GM23248 (cell line): ENCODE measurements at regions not wholly inside any gene's neighbourhood (a gene's known extent, or its start where the extent isn't known, plus 50 kb on each side); places are given as distances from the start of the nearest gene placed in this dataset.

Experiments used
- DNase-seq: peaks from one replicate; pipeline ENCODE4 v3.0.0-alpha.2; 2015
- H2AFZ ChIP-seq: fragments of 200-600 bp; sonication (generic); 2 replicates; pipeline ENCODE4 v1.6.1; 2016; ENCODE audit warnings: antibody characterized with exemption
- H3F3A ChIP-seq: fragments of 200-600 bp; sonication (generic); 2 replicates; pipeline ENCODE4 v1.6.1; 2016; ENCODE audit warnings: mild to moderate bottlenecking, antibody characterized with exemption, mixed run types; ENCODE audit not compliant: insufficient read depth
- H3K27ac ChIP-seq: fragments of 200-600 bp; sonication (generic); 2 replicates; pipeline ENCODE4 v1.5.1; 2016; ENCODE audit warnings: mild to moderate bottlenecking
- H3K27me3 ChIP-seq: fragments of 200-600 bp; sonication (generic); replicated peaks from 2 replicates; pipeline ENCODE4 v1.6.1; 2016; ENCODE audit warnings: mild to moderate bottlenecking; ENCODE audit not compliant: insufficient read depth
- H3K36me3 ChIP-seq: fragments of 200-600 bp; sonication (generic); 2 replicates; pipeline ENCODE4 v1.6.1; 2016; ENCODE audit warnings: low read depth, mild to moderate bottlenecking
- H3K4me1 ChIP-seq: fragments of 200-600 bp; sonication (generic); 2 replicates; pipeline ENCODE4 v1.6.1; 2016; ENCODE audit warnings: mild to moderate bottlenecking; ENCODE audit not compliant: insufficient read depth
- H3K4me2 ChIP-seq: fragments of 200-600 bp; sonication (generic); one replicate; pipeline ENCODE4 v1.6.1; 2016; ENCODE audit warnings: mild to moderate bottlenecking; ENCODE audit not compliant: unreplicated experiment
- H3K4me3 ChIP-seq: fragments of 200-600 bp; sonication (generic); 2 replicates; pipeline ENCODE4 v1.5.1; 2016; ENCODE audit warnings: mild to moderate bottlenecking
- H3K79me2 ChIP-seq: fragments of 200-600 bp; sonication (generic); 2 replicates; pipeline ENCODE4 v1.6.1; 2016; ENCODE audit warnings: mild to moderate bottlenecking; ENCODE audit not compliant: insufficient read depth
- H3K9ac ChIP-seq: fragments of 200-600 bp; sonication (generic); 2 replicates; pipeline ENCODE4 v1.6.1; 2016; ENCODE audit warnings: mild to moderate bottlenecking
- H3K9me2 ChIP-seq: fragments of 200-600 bp; sonication (generic); 2 replicates; pipeline ENCODE4 v1.6.1; 2016; ENCODE audit warnings: mixed run types, mild to moderate bottlenecking, moderate library complexity; ENCODE audit not compliant: insufficient read depth
- H3K9me3 ChIP-seq: fragments of 200-600 bp; sonication (generic); one replicate; pipeline ENCODE4 v1.6.1; 2017; ENCODE audit warnings: low read depth
- H4K20me1 ChIP-seq: fragments of 200-600 bp; sonication (generic); 2 replicates; pipeline ENCODE4 v1.6.0; 2016; ENCODE audit not compliant: insufficient read depth
- EZH2 ChIP-seq: fragments of 200-600 bp; sonication (generic); IDR thresholded peaks from 2 replicates; pipeline ENCODE4 v1.6.1; 2018; ENCODE audit warnings: antibody characterized with exemption, mild to moderate bottlenecking; ENCODE audit not compliant: insufficient read depth, poor library complexity, severe bottlenecking
- EZH2phosphoT487 ChIP-seq: fragments of 200-600 bp; sonication (generic); IDR thresholded peaks from 2 replicates; pipeline ENCODE4 v1.6.1; 2018; ENCODE audit warnings: antibody characterized with exemption, moderate library complexity, mild to moderate bottlenecking, low read depth; ENCODE audit not compliant: insufficient read depth
- whole genome bisulfite sequencing, 2 experiments: methylation state at CpG; one replicate each; pipeline ENCODE4 v1.1.6; 2015 to 2017; ENCODE audit warnings: low lambda C conversion rate in 2 of 2, low coverage in 1 of 2; ENCODE audit errors: missing lambda C conversion rate in 2 of 2; 5-methylcytosine and 5-hydroxymethylcytosine counted together
- in situ Hi-C: fragments of 300-500 bp; cut with MboI; formaldehyde crosslinking; loops from 2 replicates; pipeline ENCODE4 v1.15.0; 2020

- no peaks in the 10 kb centered on the region for H4K20me1 ChIP-seq
- peaks cover 8% of the 10 kb centered on the region; the same call in 1 of the 2 replicates for H3F3A ChIP-seq
- 95 to 98% methylated on average over 3 of the region's 3 CpGs for WGBS, 2 experiments
- H3K9ac ChIP-seq, result no peak overlapping the region
- no peaks in the 10 kb centered on the region for H3K27me3 ChIP-seq
- H3K4me1 ChIP-seq, result no peaks in the 10 kb centered on the region
- in situ Hi-C loops, result no loop called here
- H3K9me3 ChIP-seq, result no peaks in the 10 kb centered on the region
- H3K79me2 ChIP-seq, result no peaks in the 10 kb centered on the region
- TF ChIP-seq EZH2 (no peak), EZH2phosphoT487 (no peak)
- H3K4me2 ChIP-seq, result no peak overlapping the region
- H3K36me3 ChIP-seq, result no peaks in the 10 kb centered on the region
- no peak overlapping the region for H3K4me3 ChIP-seq
- no peak overlapping the region for H3K27ac ChIP-seq
- DNase-seq, result no peak
- H2AFZ ChIP-seq, result no peak overlapping the region
- H3K9me2 ChIP-seq, result no peaks in the 10 kb centered on the region
These were observed 100.0 kb upstream of the KCTD7 start for GRCh38 chr7:66528652-66529051.

- peak; percentile 30 for DNase-seq
- 80 to 83% methylated on average over 16 of the region's 16 CpGs for WGBS, 2 experiments
These were observed 98.6 kb upstream of the KCTD7 start for GRCh38 chr7:66529883-66530610.

GRCh38 chr7:66535414-66536329 lies 93.0 kb upstream of the KCTD7 start:
- H3F3A ChIP-seq, result peaks cover 8% of the 10 kb centered on the region; the same call in 1 of the 2 replicates
- H3K9me3 ChIP-seq, result no peaks in the 10 kb centered on the region
- in situ Hi-C loops, result no loop called here
- H3K4me1 ChIP-seq, result no peaks in the 10 kb centered on the region
- no peaks in the 10 kb centered on the region for H4K20me1 ChIP-seq
- no peaks in the 10 kb centered on the region for H3K27me3 ChIP-seq
- no peak overlapping the region for H3K4me3 ChIP-seq
- H2AFZ ChIP-seq, result no peak overlapping the region
- no peaks in the 10 kb centered on the region for H3K36me3 ChIP-seq
- no peaks in the 10 kb centered on the region for H3K79me2 ChIP-seq
- no peak overlapping the region for H3K27ac ChIP-seq
- WGBS, 2 experiments, result 92 to 95% methylated on average over 13 to 15 of the region's 15 CpGs
- TF ChIP-seq EZH2phosphoT487 (no peak), EZH2 (no peak)
- no peak overlapping the region for H3K9ac ChIP-seq
- no peak for DNase-seq
- no peak overlapping the region for H3K4me2 ChIP-seq
- no peaks in the 10 kb centered on the region for H3K9me2 ChIP-seq

More at GRCh38 chr7:66529883-66530610, 98.6 kb upstream of the KCTD7 start:
- Histone ChIP-seq H3K79me2 (no peaks in the 10 kb centered on the region), H4K20me1 (no peaks in the 10 kb centered on the region), H3K27me3 (no peaks in the 10 kb centered on the region), H3K4me2 (no peak overlapping the region), H2AFZ (no peak overlapping the region), H3K4me3 (no peak overlapping the region), H3K27ac (no peak overlapping the region), H3K9ac (no peak overlapping the region), H3K36me3 (no peaks in the 10 kb centered on the region), H3K4me1 (no peaks in the 10 kb centered on the region), H3K9me3 (no peaks in the 10 kb centered on the region), H3F3A (peaks cover 8% of the 10 kb centered on the region; the same call in 1 of the 2 replicates), H3K9me2 (no peaks in the 10 kb centered on the region)
- no peak for TF ChIP-seq EZH2phosphoT487
- in situ Hi-C loops, result no loop called here

GRCh38 chr7:66537380-66537779 lies 91.3 kb upstream of the KCTD7 start:
- DNase-seq, result no peak
- 92 to 94% methylated on average over 10 of the region's 10 CpGs for WGBS, 2 experiments
- no peaks in the 10 kb centered on the region for H3K36me3 ChIP-seq
- H3K9ac ChIP-seq, result no peak overlapping the region
- H3F3A ChIP-seq, result peaks cover 7% of the 10 kb centered on the region; the same call in 1 of the 2 replicates
- in situ Hi-C loops, result no loop called here
- no peak overlapping the region for H2AFZ ChIP-seq
- H3K27me3 ChIP-seq, result no peaks in the 10 kb centered on the region
- H3K4me1 ChIP-seq, result no peaks in the 10 kb centered on the region
- no peaks in the 10 kb centered on the region for H3K79me2 ChIP-seq
- no peak overlapping the region for H3K4me3 ChIP-seq
- H3K27ac ChIP-seq, result no peak overlapping the region
- H3K4me2 ChIP-seq, result no peak overlapping the region
- no peak for TF ChIP-seq EZH2
- TF ChIP-seq EZH2phosphoT487, result no peak
- no peaks in the 10 kb centered on the region for H3K9me3 ChIP-seq
- H4K20me1 ChIP-seq, result no peaks in the 10 kb centered on the region
- no peaks in the 10 kb centered on the region for H3K9me2 ChIP-seq
